CD4-positive, CD25-positive, alpha-beta regulatory T cell (primary cell): ENCODE measurements at regions not wholly inside any gene's neighbourhood (a gene's known extent, or its start where the extent isn't known, plus 50 kb on each side); places are given as distances from the start of the nearest gene placed in this dataset.

Source experiments
- ATAC-seq, 2 donors: fragments of 150-1000 bp; cut with Tn5 transposase; one replicate each; pipeline ENCODE4 v1.10.0; 2021; ENCODE audit warnings: low read depth in 2 of 2, moderate number of reproducible peaks in 2 of 2, moderate library complexity in 1 of 2
- DNase-seq, 3 donors: peaks; one replicate each; pipeline versions ENCODE4 v3.0.0 to v3.0.0-alpha.2; 2012 to 2022; ENCODE audit warnings: mixed read lengths in 1 of 3
- H3K27ac ChIP-seq: one replicate; pipeline ENCODE4 v1.7.0; 2013; ENCODE audit warnings: mild to moderate bottlenecking, low read length; ENCODE audit not compliant: insufficient read depth, poor library complexity, severe bottlenecking
- H3K27me3 ChIP-seq: one replicate; pipeline ENCODE4 v1.7.0; 2013; ENCODE audit warnings: low read length; ENCODE audit not compliant: control insufficient read depth, insufficient read depth
- H3K36me3 ChIP-seq: one replicate; pipeline ENCODE4 v1.7.0; 2013; ENCODE audit warnings: mild to moderate bottlenecking, low read length, moderate library complexity; ENCODE audit not compliant: control insufficient read depth, insufficient read depth
- H3K4me1 ChIP-seq: 2 replicates; pipeline ENCODE4 v1.7.0; 2013; ENCODE audit warnings: mild to moderate bottlenecking, low read length; ENCODE audit not compliant: insufficient read depth, control insufficient read depth, poor library complexity, severe bottlenecking
- H3K4me3 ChIP-seq: one replicate; pipeline ENCODE4 v1.7.0; 2013; ENCODE audit warnings: low read depth, mild to moderate bottlenecking, low read length, moderate library complexity
- H3K9me3 ChIP-seq, 2 experiments: 1 replicate in 1 of 2; 2 replicates in 1 of 2; pipeline ENCODE4 v1.7.0; 2013; ENCODE audit warnings: low read length in 2 of 2, mild to moderate bottlenecking in 1 of 2, moderate library complexity in 1 of 2; ENCODE audit not compliant: control insufficient read depth in 2 of 2
- H3K27ac Mint-ChIP-seq, 3 donors: one replicate each; pipeline ENCODE4 v1.8.0; 2020 to 2022; ENCODE audit warnings: mild to moderate bottlenecking in 3 of 3, mixed read lengths in 3 of 3, moderate library complexity in 2 of 3
- H3K27me3 Mint-ChIP-seq: one replicate; pipeline ENCODE4 v1.8.0; 2022; ENCODE audit warnings: mild to moderate bottlenecking, mixed read lengths
- H3K36me3 Mint-ChIP-seq: one replicate; pipeline ENCODE4 v1.8.0; 2020; ENCODE audit warnings: mixed read lengths
- H3K4me1 Mint-ChIP-seq, 4 donors: one replicate each; pipeline ENCODE4 v1.8.0; 2020 to 2022; ENCODE audit warnings: mixed read lengths in 4 of 4, mild to moderate bottlenecking in 1 of 4
- H3K4me3 Mint-ChIP-seq, 4 donors: one replicate each; pipeline ENCODE4 v1.8.0; 2020 to 2022; ENCODE audit warnings: mild to moderate bottlenecking in 4 of 4, mixed read lengths in 4 of 4, moderate library complexity in 3 of 4
- H3K9me3 Mint-ChIP-seq, 7 donors: one replicate each; pipeline ENCODE4 v1.8.0; 2020 to 2022; ENCODE audit warnings: mixed read lengths in 7 of 7, mild to moderate bottlenecking in 3 of 7, moderate library complexity in 2 of 7

DNA sequence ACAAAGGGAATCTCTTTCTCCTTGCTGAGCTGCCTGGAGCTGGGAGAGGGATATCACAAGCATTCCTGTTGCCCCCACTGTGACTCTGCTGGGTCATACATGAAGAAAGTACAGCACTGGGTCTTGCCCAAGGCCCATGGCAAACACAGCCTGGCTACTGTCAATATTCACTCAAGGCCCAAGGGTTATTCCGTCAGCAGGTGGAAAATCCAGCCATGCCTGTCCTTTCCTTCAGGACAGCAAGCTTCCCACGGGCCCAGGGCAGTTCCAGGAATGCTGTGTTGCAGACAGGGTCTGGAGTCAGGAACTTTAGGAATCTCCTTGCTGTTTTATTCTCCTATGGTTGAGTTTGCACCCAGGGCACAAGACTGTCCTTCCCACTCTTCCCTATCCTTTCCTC is 106.8 kb downstream of the TNFSF13B start:
- ATAC-seq, result no peak
- Mint-ChIP-seq H3K4me1 (no peaks in the 10 kb centered on the region), H3K9me3 (peaks cover 0 to 8% (median 2%) of the 10 kb centered on the region in 7 donors)

DNA sequence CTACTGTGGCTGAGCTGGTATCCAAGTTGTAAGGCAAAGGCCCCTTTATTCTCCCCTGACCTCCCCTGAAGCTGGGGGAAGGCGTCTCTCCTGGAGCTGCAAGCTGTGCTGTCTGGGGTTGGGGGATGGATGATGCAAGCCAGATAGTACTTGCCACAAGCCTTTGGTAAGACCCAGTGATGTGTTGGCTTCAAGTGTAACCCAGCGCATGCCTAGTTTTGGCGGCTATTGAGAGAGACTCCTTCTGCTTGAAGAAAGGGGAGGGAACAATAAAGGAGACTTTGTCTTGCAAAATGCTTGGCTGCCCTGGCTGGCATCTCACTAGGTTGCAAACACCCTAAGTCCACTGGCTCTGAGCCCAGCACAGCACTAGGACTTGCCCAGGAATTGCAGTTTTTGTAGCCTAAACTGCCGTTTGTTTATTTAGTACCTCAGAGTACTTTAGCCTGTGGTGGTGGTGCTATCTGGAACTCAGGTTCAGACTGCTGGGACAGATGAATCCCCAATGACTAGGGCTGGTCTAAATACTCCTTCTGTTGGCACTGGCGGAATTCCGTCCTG is 108.2 kb downstream of the TNFSF13B start:
- H3K36me3 ChIP-seq, result no peaks in the 10 kb centered on the region
- no peak overlapping the region for H3K4me3 Mint-ChIP-seq
- no peaks in the 10 kb centered on the region for H3K4me1 Mint-ChIP-seq
- DNase-seq, result no peak
- no peaks in the 10 kb centered on the region for H3K9me3 ChIP-seq
- H3K9me3 Mint-ChIP-seq, result peaks cover 0 to 8% (median 2%) of the 10 kb centered on the region in 7 donors
- H3K4me1 ChIP-seq, result no peaks in the 10 kb centered on the region
- ATAC-seq, result no peak
- peaks cover 17% of the 10 kb centered on the region for H3K27me3 Mint-ChIP-seq
- H3K4me3 ChIP-seq, result no peak overlapping the region
- no peak overlapping the region for H3K27ac ChIP-seq
- H3K27me3 ChIP-seq, result no peaks in the 10 kb centered on the region
- H3K36me3 Mint-ChIP-seq, result no peaks in the 10 kb centered on the region
- peak overlapping the region in 1 of 3 donors; percentile 14 for H3K27ac Mint-ChIP-seq

More for the DNA sequence above, 106.8 kb downstream of the TNFSF13B start:
- Histone ChIP-seq H3K4me1 (no peaks in the 10 kb centered on the region), H3K4me3 (no peak overlapping the region), H3K9me3 (no peaks in the 10 kb centered on the region), H3K36me3 (no peaks in the 10 kb centered on the region), H3K27ac (no peak overlapping the region), H3K27me3 (no peaks in the 10 kb centered on the region)
- Mint-ChIP-seq H3K27me3 (peaks cover 17% of the 10 kb centered on the region), H3K4me3 (no peak overlapping the region), H3K27ac (peak overlapping the region in 1 of 3 donors; percentile 54), H3K36me3 (no peaks in the 10 kb centered on the region)
- no peak for DNase-seq

DNA sequence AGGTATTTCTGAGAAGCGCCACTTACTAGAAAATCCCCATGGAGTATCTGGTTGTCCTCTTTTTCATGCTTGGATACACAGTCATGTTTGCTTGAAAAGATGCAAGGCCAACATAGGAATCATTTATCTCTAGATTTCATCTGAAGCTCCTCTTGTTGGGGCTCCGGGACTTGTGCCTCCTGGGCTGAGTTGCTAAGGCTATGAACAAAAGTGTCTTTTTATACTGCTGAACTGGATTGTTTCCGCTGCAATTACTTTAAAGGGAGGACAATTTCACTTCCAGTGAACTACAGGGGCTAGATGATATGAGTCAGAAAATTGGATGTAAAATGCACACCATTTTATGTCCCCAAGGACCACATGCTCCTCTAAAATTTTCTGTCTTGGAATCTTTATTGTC is 114.1 kb downstream of the TNFSF13B start:
- Mint-ChIP-seq H3K9me3 (peaks cover 0 to 5% (median 0%) of the 10 kb centered on the region in 7 donors), H3K4me3 (no peak overlapping the region), H3K4me1 (no peaks in the 10 kb centered on the region), H3K27me3 (peaks cover 5% of the 10 kb centered on the region), H3K27ac (no peak overlapping the region), H3K36me3 (no peaks in the 10 kb centered on the region)
- H3K9me3 ChIP-seq, result no peaks in the 10 kb centered on the region
- no peak overlapping the region for H3K4me3 ChIP-seq
- no peak for ATAC-seq
- no peaks in the 10 kb centered on the region for H3K36me3 ChIP-seq
- no peak for DNase-seq
- H3K4me1 ChIP-seq, result no peaks in the 10 kb centered on the region
- no peak overlapping the region for H3K27ac ChIP-seq
- H3K27me3 ChIP-seq, result peaks cover 2% of the 10 kb centered on the region

DNA sequence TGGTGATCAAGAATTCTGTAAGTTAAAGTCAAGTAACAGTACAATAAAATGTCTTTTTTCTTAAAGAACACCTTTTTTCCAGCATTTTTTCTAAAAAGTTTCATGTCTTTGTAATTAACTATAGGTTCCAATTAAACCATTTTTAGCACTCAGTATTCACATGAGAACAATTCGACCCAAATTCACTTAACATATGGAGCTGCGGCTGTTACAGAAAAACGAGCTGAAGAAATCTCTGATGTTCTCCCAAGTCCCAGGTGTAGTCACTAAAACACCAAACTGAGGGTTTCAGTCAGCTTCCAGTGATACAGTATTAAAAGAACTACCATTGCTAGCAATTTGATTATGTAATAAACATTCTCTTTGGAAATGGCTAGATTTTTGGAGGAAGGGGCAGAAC is 117.6 kb downstream of the TNFSF13B start:
- no peak overlapping the region for H3K27ac ChIP-seq
- H3K36me3 Mint-ChIP-seq, result no peaks in the 10 kb centered on the region
- peaks cover under 1% of the 10 kb centered on the region for H3K27me3 Mint-ChIP-seq
- H3K9me3 Mint-ChIP-seq, result no peaks in the 10 kb centered on the region
- H3K4me3 ChIP-seq, result no peak overlapping the region
- no peak overlapping the region for H3K4me3 Mint-ChIP-seq
- no peaks in the 10 kb centered on the region for H3K36me3 ChIP-seq
- H3K4me1 ChIP-seq, result no peaks in the 10 kb centered on the region
- no peak overlapping the region for H3K27ac Mint-ChIP-seq
- H3K9me3 ChIP-seq, result no peaks in the 10 kb centered on the region
- H3K27me3 ChIP-seq, result peaks cover 2% of the 10 kb centered on the region
- DNase-seq, result no peak
- no peak for ATAC-seq
- no peaks in the 10 kb centered on the region for H3K4me1 Mint-ChIP-seq

DNA sequence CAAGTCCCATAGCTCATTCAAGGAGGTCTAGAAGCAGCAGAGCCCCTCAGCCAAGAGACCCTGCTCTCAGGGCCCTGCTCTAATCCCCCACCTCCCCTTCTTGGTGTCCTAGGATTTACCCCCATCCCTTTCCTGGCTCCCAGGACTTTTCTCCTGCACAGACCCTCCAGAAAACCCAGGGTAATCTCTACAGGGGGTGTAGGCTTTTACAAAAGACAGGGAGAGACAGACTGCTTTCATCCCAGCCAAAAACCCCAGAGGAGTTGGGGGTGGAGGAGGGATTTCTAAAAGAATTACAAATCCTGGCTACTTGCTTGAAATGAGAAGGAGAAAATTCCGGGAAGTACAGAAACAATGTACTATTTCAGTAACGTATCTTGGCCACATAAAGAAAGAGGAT is 133.3 kb downstream of the TNFSF13B start:
- no peak overlapping the region for H3K27ac ChIP-seq
- H3K27me3 ChIP-seq, result no peaks in the 10 kb centered on the region
- peaks cover 13 to 24% (median 16%) of the 10 kb centered on the region in 4 donors for H3K4me1 Mint-ChIP-seq
- H3K4me3 ChIP-seq, result no peak overlapping the region
- H3K4me3 Mint-ChIP-seq, result no peak overlapping the region
- H3K9me3 ChIP-seq, result no peaks in the 10 kb centered on the region
- no peaks in the 10 kb centered on the region for H3K36me3 Mint-ChIP-seq
- no peak for DNase-seq
- peaks cover 0 to 4% (median 1%) of the 10 kb centered on the region in 7 donors for H3K9me3 Mint-ChIP-seq
- no peaks in the 10 kb centered on the region for H3K36me3 ChIP-seq
- no peak for ATAC-seq
- H3K4me1 ChIP-seq, result peaks cover 7% of the 10 kb centered on the region
- peak overlapping the region in 1 of 3 donors; percentile 45 for H3K27ac Mint-ChIP-seq
- peaks cover 10% of the 10 kb centered on the region for H3K27me3 Mint-ChIP-seq

DNA sequence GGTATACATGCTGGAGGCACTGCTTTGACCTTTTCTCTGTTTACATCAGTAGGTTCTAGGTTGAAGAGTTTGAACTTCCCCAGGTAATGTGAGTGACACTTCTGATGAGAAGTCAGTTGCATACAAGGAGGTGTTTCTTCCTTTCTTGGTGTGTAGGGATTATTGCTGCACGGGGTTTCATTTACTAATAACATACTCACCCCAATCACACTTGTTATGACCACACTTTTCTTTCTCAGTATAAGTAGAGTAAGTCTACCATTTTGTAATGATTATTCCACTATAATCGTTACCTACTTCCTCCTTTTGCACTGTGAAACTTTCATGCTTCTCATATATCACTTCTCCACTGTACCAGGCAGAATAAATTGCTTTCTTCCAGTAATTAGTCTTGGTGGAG is 138.0 kb downstream of the TNFSF13B start:
- Histone ChIP-seq H3K9me3 (no peaks in the 10 kb centered on the region), H3K27me3 (no peaks in the 10 kb centered on the region), H3K4me3 (peak overlapping the region; percentile 2), H3K27ac (peak overlapping the region; percentile 47), H3K36me3 (no peaks in the 10 kb centered on the region), H3K4me1 (peaks cover 51% of the 10 kb centered on the region)
- Mint-ChIP-seq H3K9me3 (peaks cover 0 to 4% (median 0%) of the 10 kb centered on the region in 7 donors), H3K27ac (peak overlapping the region; percentile 37 to 84 (median 81)), H3K36me3 (no peaks in the 10 kb centered on the region), H3K27me3 (peaks cover 10% of the 10 kb centered on the region), H3K4me3 (peak overlapping the region in 1 of 4 donors; percentile 20), H3K4me1 (peaks cover 37 to 66% (median 54%) of the 10 kb centered on the region in 4 donors)
- ATAC-seq, result no peak
- DNase-seq, result peak in 1 of 3 donors; percentile 10

DNA sequence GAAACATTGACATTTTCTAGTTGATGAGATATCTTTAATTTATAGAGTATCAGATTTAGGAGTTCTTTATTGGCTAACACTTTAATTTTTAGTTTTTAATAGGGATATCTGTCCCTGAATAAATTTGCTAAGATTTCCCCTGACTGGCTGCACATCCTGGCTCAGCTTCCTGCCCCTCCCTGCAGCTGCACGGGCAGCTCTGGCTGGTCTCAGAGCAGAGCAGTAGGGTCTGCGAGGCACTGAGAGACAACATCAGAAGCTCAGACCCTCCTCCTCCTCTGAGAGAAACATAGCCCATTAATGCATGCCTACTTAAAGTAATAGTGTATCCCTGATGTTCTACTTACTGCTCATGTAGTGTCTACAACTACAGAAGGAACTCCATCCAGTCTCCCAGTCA is 139.2 kb downstream of the TNFSF13B start:
- H3K27me3 ChIP-seq, result no peaks in the 10 kb centered on the region
- H3K27me3 Mint-ChIP-seq, result peaks cover 10% of the 10 kb centered on the region
- peak overlapping the region; percentile 60 for H3K27ac ChIP-seq
- peak overlapping the region; percentile 79 for H3K4me3 ChIP-seq
- H3K9me3 ChIP-seq, result no peaks in the 10 kb centered on the region
- H3K36me3 ChIP-seq, result no peaks in the 10 kb centered on the region
- ATAC-seq, result peak; percentile 63 to 69
- peaks cover 44 to 75% (median 58%) of the 10 kb centered on the region in 4 donors for H3K4me1 Mint-ChIP-seq
- H3K9me3 Mint-ChIP-seq, result peaks cover 0 to 7% (median 3%) of the 10 kb centered on the region in 7 donors
- peak overlapping the region; percentile 37 to 87 (median 63) for H3K4me3 Mint-ChIP-seq
- H3K36me3 Mint-ChIP-seq, result no peaks in the 10 kb centered on the region
- peak in 2 of 3 donors; percentile 11 to 44 for DNase-seq
- H3K4me1 ChIP-seq, result peaks cover 52% of the 10 kb centered on the region
- peak overlapping the region; percentile 84 to 94 (median 90) for H3K27ac Mint-ChIP-seq

DNA sequence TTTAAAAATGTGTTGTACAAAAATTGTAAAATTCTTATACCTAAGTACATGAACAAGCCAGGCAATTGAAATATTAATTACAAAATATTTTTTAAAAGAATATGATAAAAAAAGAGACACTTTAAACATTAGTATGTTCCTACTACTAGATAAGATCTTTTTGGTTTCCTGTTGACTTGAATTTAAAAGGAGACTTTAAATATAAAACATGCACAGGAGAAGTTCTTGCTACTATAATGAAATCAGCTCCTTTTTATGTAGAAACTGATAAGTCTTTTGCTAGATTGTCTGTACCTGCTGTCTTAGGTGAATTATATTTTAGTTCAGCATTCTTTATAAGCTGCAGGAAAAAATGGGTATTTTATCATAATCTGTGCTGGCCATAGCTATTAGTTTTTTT is 140.2 kb downstream of the TNFSF13B start:
- Mint-ChIP-seq H3K36me3 (no peaks in the 10 kb centered on the region), H3K9me3 (peaks cover 0 to 7% (median 3%) of the 10 kb centered on the region in 7 donors), H3K4me1 (peaks cover 44 to 72% (median 57%) of the 10 kb centered on the region in 4 donors), H3K27ac (peak overlapping the region; percentile 84 to 94 (median 87)), H3K27me3 (peaks cover 7% of the 10 kb centered on the region), H3K4me3 (peak overlapping the region; percentile 64 to 73 (median 68))
- ATAC-seq, result peak in 1 of 2 donors; percentile 23
- peaks cover 52% of the 10 kb centered on the region for H3K4me1 ChIP-seq
- DNase-seq, result peak in 2 of 3 donors; percentile 28 to 49
- H3K27ac ChIP-seq, result peak overlapping the region; percentile 60
- peak overlapping the region; percentile 79 for H3K4me3 ChIP-seq
- no peaks in the 10 kb centered on the region for H3K27me3 ChIP-seq
- H3K36me3 ChIP-seq, result no peaks in the 10 kb centered on the region
- no peaks in the 10 kb centered on the region for H3K9me3 ChIP-seq
